Keratinocyte (primary cell): ENCODE measurements at regions not wholly inside any gene's neighbourhood (a gene's known extent, or its start where the extent isn't known, plus 50 kb on each side); places are given as distances from the start of the nearest gene placed in this dataset.
A peak's percentile ranks its signal among the peaks of the same experiment; 100 is the strongest.
"Not testable (repeated sequence)": the region's sequence is repeated elsewhere in the genome, so short reads cannot be mapped to it uniquely, and the experiment has no call there.

Experiments
- DNase-seq: peaks from one replicate; pipeline ENCODE4 v3.0.0-alpha.2; 2011; ENCODE audit warnings: low read depth, missing footprints, low spot score
- FAIRE-seq: peaks from 2 replicates; lab custom pipeline; 2011; peaks lifted over from hg19 to GRCh38; lab: Jason Lieb, UNC
- H2AFZ ChIP-seq: 2 replicates; pipeline ENCODE4 v1.6.0; 2012; ENCODE audit warnings: low read length, control low read depth, inconsistent platforms; ENCODE audit not compliant: control insufficient read depth
- H3K27ac ChIP-seq: 2 replicates; pipeline ENCODE4 v1.5.1; 2011; ENCODE audit warnings: low read length; ENCODE audit not compliant: control insufficient read depth, insufficient read depth
- H3K27me3 ChIP-seq: 3 replicates; pipeline ENCODE4 v1.6.0; 2011; ENCODE audit warnings: low read length; ENCODE audit not compliant: control insufficient read depth, insufficient read depth; ENCODE audit errors: extremely low read depth
- H3K36me3 ChIP-seq, 2 experiments: 2 replicates in 1 of 2; 3 replicates in 1 of 2; pipeline ENCODE4 v1.5.1; 2011; ENCODE audit warnings: low read length in 2 of 2, mild to moderate bottlenecking in 1 of 2; ENCODE audit not compliant: control insufficient read depth in 2 of 2, insufficient read depth in 2 of 2; ENCODE audit errors: extremely low read depth in 1 of 2
- H3K4me1 ChIP-seq: 3 replicates; pipeline ENCODE4 v1.5.1; 2011; ENCODE audit warnings: low read length; ENCODE audit not compliant: control insufficient read depth, insufficient read depth; ENCODE audit errors: extremely low read depth
- H3K4me2 ChIP-seq: 3 replicates; pipeline ENCODE4 v1.6.0; 2011; ENCODE audit warnings: low read depth, low read length; ENCODE audit not compliant: control insufficient read depth, insufficient read depth; ENCODE audit errors: extremely low read depth
- H3K4me3 ChIP-seq, 3 experiments: fragments of 200-600 bp in 1 of 3; sonication (generic) in 1 of 3; 2 replicates in 2 of 3; 3 replicates in 1 of 3; pipeline ENCODE4 v1.5.1; 2011 to 2016; ENCODE audit warnings: low read length in 3 of 3, mild to moderate bottlenecking in 3 of 3, control low read depth in 2 of 3, inconsistent platforms in 1 of 3, low read depth in 1 of 3, mixed read lengths in 1 of 3, mixed run types in 1 of 3, moderate library complexity in 1 of 3; ENCODE audit not compliant: control insufficient read depth in 2 of 3, insufficient read depth in 2 of 3; ENCODE audit errors: extremely low read depth in 1 of 3
- H3K79me2 ChIP-seq: 2 replicates; pipeline ENCODE4 v1.6.0; 2012; ENCODE audit warnings: low read length; ENCODE audit not compliant: control insufficient read depth, insufficient read depth
- H3K9ac ChIP-seq: 3 replicates; pipeline ENCODE4 v1.6.0; 2011; ENCODE audit warnings: low read length; ENCODE audit not compliant: control insufficient read depth, insufficient read depth; ENCODE audit errors: extremely low read depth
- H3K9me1 ChIP-seq: 3 replicates; pipeline ENCODE4 v1.6.0; 2011; ENCODE audit warnings: low read length; ENCODE audit not compliant: control insufficient read depth, insufficient read depth; ENCODE audit errors: extremely low read depth
- H3K9me3 ChIP-seq: 2 replicates; pipeline ENCODE4 v1.5.1; 2012; ENCODE audit warnings: low read depth, low read length; ENCODE audit not compliant: control insufficient read depth
- H4K20me1 ChIP-seq: 3 replicates; pipeline ENCODE4 v1.6.0; 2011; ENCODE audit warnings: low read length; ENCODE audit not compliant: control insufficient read depth, insufficient read depth; ENCODE audit errors: extremely low read depth
- CTCF ChIP-seq, 3 experiments: IDR thresholded peaks in 1 of 3; conservative IDR thresholded peaks in 1 of 3; optimal IDR thresholded peaks in 1 of 3; 2 replicates in 2 of 3; 3 replicates in 1 of 3; pipeline versions ENCODE3 to v1.5.1; 2011; ENCODE audit warnings: low read length in 3 of 3, mild to moderate bottlenecking in 3 of 3, moderate library complexity in 2 of 3, control low read depth in 1 of 3, inconsistent platforms in 1 of 3; ENCODE audit not compliant: insufficient read depth in 2 of 3; ENCODE audit errors: extremely low read depth in 1 of 3
- EZH2 ChIP-seq: IDR thresholded peaks from one replicate; pipeline ENCODE4 v1.6.1; 2012; ENCODE audit warnings: inconsistent platforms, mild to moderate bottlenecking, low read length, moderate library complexity
- dilution Hi-C: fragments of 300-500 bp; cut with MboI; formaldehyde crosslinking; loops from one replicate; pipeline ENCODE4 v1.7.0; 2020; ENCODE audit warnings: low sequenced_read_pairs; ENCODE audit not compliant: extremely low pct_ligation_motif_present

- H3K36me3 ChIP-seq: no peaks in the 10 kb centered on the region
- no peak for TF ChIP-seq CTCF (optimal IDR thresholded peaks at IDR 0.05 in 1 of 3, IDR thresholded peaks at IDR 0.05 in 1 of 3, conservative IDR thresholded peaks at IDR 0.05 in 1 of 3; ENCODE audit: extremely low read depth in 1 of 3, insufficient read depth in 2 of 3, low read length in 3 of 3)
- TF ChIP-seq EZH2: no peak
- no peak overlapping the region for H3K9ac ChIP-seq
- dilution Hi-C loops: no loop called here
- no peak for DNase-seq
- H3K4me1 ChIP-seq: peaks cover 16% of the 10 kb centered on the region
- H3K27ac ChIP-seq: no peak overlapping the region
- H3K9me3 ChIP-seq: no peaks in the 10 kb centered on the region
- no peak overlapping the region for H3K4me2 ChIP-seq
- H2AFZ ChIP-seq: no peak overlapping the region
- H3K27me3 ChIP-seq: no peaks in the 10 kb centered on the region
- FAIRE-seq: peak; percentile 46
- H4K20me1 ChIP-seq: no peaks in the 10 kb centered on the region
- no peaks in the 10 kb centered on the region for H3K9me1 ChIP-seq
- no peak overlapping the region for H3K4me3 ChIP-seq
- H3K79me2 ChIP-seq: no peaks in the 10 kb centered on the region
Measured at GRCh38 chr5:142239394-142240159, 85.2 kb downstream of the SPRY4 start.

- Histone ChIP-seq H3K4me2 (no peak overlapping the region), H3K79me2 (no peaks in the 10 kb centered on the region), H4K20me1 (no peaks in the 10 kb centered on the region), H3K4me1 (peaks cover 16% of the 10 kb centered on the region), H3K36me3 (no peaks in the 10 kb centered on the region), H3K4me3 (no peak overlapping the region), H3K9me1 (no peaks in the 10 kb centered on the region), H3K9me3 (no peaks in the 10 kb centered on the region), H3K27me3 (no peaks in the 10 kb centered on the region), H3K9ac (no peak overlapping the region), H3K27ac (no peak overlapping the region), H2AFZ (no peak overlapping the region)
- FAIRE-seq (no peak), DNase-seq (no peak)
- TF ChIP-seq CTCF (optimal IDR thresholded peaks at IDR 0.05 in 1 of 3, IDR thresholded peaks at IDR 0.05 in 1 of 3, conservative IDR thresholded peaks at IDR 0.05 in 1 of 3; ENCODE audit: extremely low read depth in 1 of 3, insufficient read depth in 2 of 3, low read length in 3 of 3) (no peak), EZH2 (no peak)
- dilution Hi-C loops: no loop called here
Measured at GRCh38 chr5:142237707-142238106, 87.1 kb downstream of the SPRY4 start.

GRCh38 chr5:142236673-142237290 lies 88.0 kb downstream of the SPRY4 start:
- H3K4me2 ChIP-seq, H3K36me3 ChIP-seq, FAIRE-seq, dilution Hi-C loops, H3K79me2 ChIP-seq, DNase-seq, H3K9ac ChIP-seq, H3K27ac ChIP-seq, H3K9me1 ChIP-seq, H3K4me3 ChIP-seq, H3K9me3 ChIP-seq, H3K27me3 ChIP-seq, H2AFZ ChIP-seq, H4K20me1 ChIP-seq: not testable (repeated sequence)
- H3K4me1 ChIP-seq: peaks cover 16% of the 10 kb centered on the region
